Left lobe of liver (tissue), 2 donors: ENCODE measurements at regions not wholly inside any gene's neighbourhood (a gene's known extent, or its start where the extent isn't known, plus 50 kb on each side); places are given as distances from the start of the nearest gene placed in this dataset.

Source experiments
- ATAC-seq: fragments of 200-7000 bp; cut with Tn5 transposase; one replicate; pipeline ENCODE4 v1.9.1; 2020; ENCODE audit warnings: mild to moderate bottlenecking, moderate library complexity
- DNase-seq: peaks from one replicate; pipeline ENCODE4 v3.0.0-alpha.2; 2020; ENCODE audit warnings: low spot score
- donor health status: DM: no; HTN: no; CAD: no; lungs with moderate emphysema.
- donor health status: DM: no; HTN: yes; CAD: no.

- DNase-seq = peak; percentile 16
- no peak for ATAC-seq
These were observed 269.3 kb downstream of the GLI2 start for GRCh38 chr2:121004950-121005349.

GRCh38 chr2:121005453-121005852 is 269.8 kb downstream of the GLI2 start:
- DNase-seq = no peak
- no peak for ATAC-seq

- ATAC-seq (no peak), DNase-seq (peak; percentile 24)
These were observed 271.2 kb downstream of the GLI2 start for GRCh38 chr2:121006743-121007489.

- no peak for ATAC-seq
- peak; percentile 3 for DNase-seq
These were observed 271.8 kb downstream of the GLI2 start for GRCh38 chr2:121007490-121007853.

GRCh38 chr2:121008975-121009374 is 273.3 kb downstream of the GLI2 start:
- ATAC-seq (no peak), DNase-seq (peak; percentile 21)

- no peak for ATAC-seq
- no peak for DNase-seq
These were observed 274.0 kb downstream of the TFCP2L1 start for GRCh38 chr2:121010998-121011397.

GRCh38 chr2:121014876-121015275 is 270.1 kb downstream of the TFCP2L1 start:
- no peak for ATAC-seq

GRCh38 chr2:121015971-121016485 is 269.0 kb downstream of the TFCP2L1 start:
- ATAC-seq (no peak), DNase-seq (peak; percentile 29)

More at GRCh38 chr2:121014876-121015275, 270.1 kb downstream of the TFCP2L1 start:
- DNase-seq = no peak

- ATAC-seq (no peak), DNase-seq (peak; percentile 6)
These were observed 267.6 kb downstream of the TFCP2L1 start for GRCh38 chr2:121017396-121017795.

GRCh38 chr2:121018136-121019061 is 266.6 kb downstream of the TFCP2L1 start:
- DNase-seq = peak; percentile 41
- peak; percentile 24 for ATAC-seq

GRCh38 chr2:121019071-121019470 is 265.9 kb downstream of the TFCP2L1 start:
- ATAC-seq (no peak), DNase-seq (peak; percentile 35)

GRCh38 chr2:121019756-121020155 is 265.2 kb downstream of the TFCP2L1 start:
- DNase-seq (peak; percentile 16), ATAC-seq (no peak)

GRCh38 chr2:121021685-121022084 is 263.3 kb downstream of the TFCP2L1 start:
- DNase-seq (peak; percentile 11), ATAC-seq (no peak)

GRCh38 chr2:121028577-121028976 is 256.4 kb downstream of the TFCP2L1 start:
- no peak for ATAC-seq
- no peak for DNase-seq

GRCh38 chr2:121030523-121030922 is 254.5 kb downstream of the TFCP2L1 start:
- no peak for ATAC-seq
- no peak for DNase-seq

- DNase-seq = no peak
- no peak for ATAC-seq
These were observed 253.2 kb downstream of the TFCP2L1 start for GRCh38 chr2:121031568-121032340.

GRCh38 chr2:121033461-121033996 is 251.5 kb downstream of the TFCP2L1 start:
- ATAC-seq (no peak), DNase-seq (no peak)

- ATAC-seq (no peak), DNase-seq (no peak)
These were observed 250.5 kb downstream of the TFCP2L1 start for GRCh38 chr2:121034551-121034950.

GRCh38 chr2:121036226-121036692 is 248.7 kb downstream of the TFCP2L1 start:
- ATAC-seq = no peak
- DNase-seq = no peak

- ATAC-seq = no peak
- DNase-seq = peak; percentile 10
These were observed 247.5 kb downstream of the TFCP2L1 start for GRCh38 chr2:121037480-121037879.
